ENCODE measurements at regions not wholly inside any gene's neighbourhood (a gene's known extent, or its start where the extent isn't known, plus 50 kb on each side); places are given as distances from the start of the nearest gene placed in this dataset.

GRCh38 chr4:18511727-18512126 is 490.2 kb upstream of the LCORL start:
- TF ChIP-seq BACH2 (CRISPR knock-in tag; IDR thresholded peaks at IDR 0.05; ENCODE audit: borderline replicate concordance): no peak
- TF ChIP-seq ZFP30 (CRISPR knock-in tag; IDR thresholded peaks at IDR 0.05): no peak
- TF ChIP-seq RARB (CRISPR knock-in tag; IDR thresholded peaks at IDR 0.05): no peak
- TF ChIP-seq ARNTL (CRISPR knock-in tag; IDR thresholded peaks at IDR 0.05; ENCODE audit: borderline replicate concordance, low read depth): no peak
- no peak for TF ChIP-seq CSRNP3 (CRISPR knock-in tag; IDR thresholded peaks at IDR 0.05)
- TF ChIP-seq, protein P1, sequence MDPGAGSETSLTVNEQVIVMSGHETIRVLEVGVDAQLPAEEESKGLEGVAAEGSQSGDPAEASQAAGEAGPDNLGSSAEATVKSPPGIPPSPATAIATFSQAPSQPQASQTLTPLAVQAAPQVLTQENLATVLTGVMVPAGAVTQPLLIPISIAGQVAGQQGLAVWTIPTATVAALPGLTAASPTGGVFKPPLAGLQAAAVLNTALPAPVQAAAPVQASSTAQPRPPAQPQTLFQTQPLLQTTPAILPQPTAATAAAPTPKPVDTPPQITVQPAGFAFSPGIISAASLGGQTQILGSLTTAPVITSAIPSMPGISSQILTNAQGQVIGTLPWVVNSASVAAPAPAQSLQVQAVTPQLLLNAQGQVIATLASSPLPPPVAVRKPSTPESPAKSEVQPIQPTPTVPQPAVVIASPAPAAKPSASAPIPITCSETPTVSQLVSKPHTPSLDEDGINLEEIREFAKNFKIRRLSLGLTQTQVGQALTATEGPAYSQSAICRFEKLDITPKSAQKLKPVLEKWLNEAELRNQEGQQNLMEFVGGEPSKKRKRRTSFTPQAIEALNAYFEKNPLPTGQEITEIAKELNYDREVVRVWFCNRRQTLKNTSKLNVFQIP (CRISPR knock-in tag; IDR thresholded peaks at IDR 0.05; ENCODE audit: borderline replicate concordance, low read depth): no peak
- TF ChIP-seq ZFP3 (CRISPR knock-in tag; IDR thresholded peaks at IDR 0.05): no peak
- no peak for TF ChIP-seq CSDC2 (CRISPR knock-in tag; IDR thresholded peaks at IDR 0.05)
- TF ChIP-seq ZC3H10 (CRISPR knock-in tag; IDR thresholded peaks at IDR 0.05): no peak
- TF ChIP-seq TOX (CRISPR knock-in tag; IDR thresholded peaks at IDR 0.05; ENCODE audit: borderline replicate concordance): no peak
- no peak for TF ChIP-seq CREB5 (CRISPR knock-in tag; IDR thresholded peaks at IDR 0.05; ENCODE audit: low read depth)
- TF ChIP-seq, protein P2, sequence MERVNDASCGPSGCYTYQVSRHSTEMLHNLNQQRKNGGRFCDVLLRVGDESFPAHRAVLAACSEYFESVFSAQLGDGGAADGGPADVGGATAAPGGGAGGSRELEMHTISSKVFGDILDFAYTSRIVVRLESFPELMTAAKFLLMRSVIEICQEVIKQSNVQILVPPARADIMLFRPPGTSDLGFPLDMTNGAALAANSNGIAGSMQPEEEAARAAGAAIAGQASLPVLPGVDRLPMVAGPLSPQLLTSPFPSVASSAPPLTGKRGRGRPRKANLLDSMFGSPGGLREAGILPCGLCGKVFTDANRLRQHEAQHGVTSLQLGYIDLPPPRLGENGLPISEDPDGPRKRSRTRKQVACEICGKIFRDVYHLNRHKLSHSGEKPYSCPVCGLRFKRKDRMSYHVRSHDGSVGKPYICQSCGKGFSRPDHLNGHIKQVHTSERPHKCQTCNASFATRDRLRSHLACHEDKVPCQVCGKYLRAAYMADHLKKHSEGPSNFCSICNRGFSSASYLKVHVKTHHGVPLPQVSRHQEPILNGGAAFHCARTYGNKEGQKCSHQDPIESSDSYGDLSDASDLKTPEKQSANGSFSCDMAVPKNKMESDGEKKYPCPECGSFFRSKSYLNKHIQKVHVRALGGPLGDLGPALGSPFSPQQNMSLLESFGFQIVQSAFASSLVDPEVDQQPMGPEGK (CRISPR knock-in tag; IDR thresholded peaks at IDR 0.05; ENCODE audit: borderline replicate concordance): no peak
- TF ChIP-seq SNAI2 (CRISPR knock-in tag; IDR thresholded peaks at IDR 0.05): no peak
- TF ChIP-seq ZNF70 (CRISPR knock-in tag; IDR thresholded peaks at IDR 0.05): no peak

Measured in SK-N-SH treated with all-trans-retinoic acid at 6 μM for 48 hours (cell line).